Kidney (tissue), 13 donors: ENCODE measurements at regions not wholly inside any gene's neighbourhood (a gene's known extent, or its start where the extent isn't known, plus 50 kb on each side); places are given as distances from the start of the nearest gene placed in this dataset.
A peak's percentile ranks its signal among the peaks of the same experiment; 100 is the strongest.

Source experiments
- DNase-seq, 5 donors: peaks; one replicate each; pipeline ENCODE4 v3.0.0-alpha.2; 2013 to 2020
- FAIRE-seq: peaks from 2 replicates; lab custom pipeline; 2012; peaks lifted over from hg19 to GRCh38; lab: Jason Lieb, UNC
- H3K27ac ChIP-seq, 2 donors: one replicate each; pipeline ENCODE4 v1.7.0; 2013; ENCODE audit warnings: low read depth in 2 of 2, low read length in 2 of 2, inconsistent platforms in 1 of 2
- H3K27me3 ChIP-seq: one replicate; pipeline ENCODE4 v1.7.1; 2013; ENCODE audit warnings: low read length, inconsistent platforms; ENCODE audit not compliant: control insufficient read depth, insufficient read depth
- H3K36me3 ChIP-seq, 3 donors: one replicate each; pipeline versions ENCODE4 v1.7.0 to v1.7.1; 2013; ENCODE audit warnings: low read length in 3 of 3, control low read depth in 1 of 3, inconsistent platforms in 1 of 3; ENCODE audit not compliant: insufficient read depth in 3 of 3, control insufficient read depth in 2 of 3
- H3K4me1 ChIP-seq, 3 donors: one replicate each; pipeline versions ENCODE4 v1.7.0 to v1.7.1; 2013; ENCODE audit warnings: low read length in 3 of 3, inconsistent platforms in 1 of 3, low read depth in 1 of 3; ENCODE audit not compliant: control insufficient read depth in 2 of 3, insufficient read depth in 2 of 3
- H3K4me3 ChIP-seq, 3 donors: one replicate each; pipeline versions ENCODE4 v1.7.0 to v1.8.1; 2013; ENCODE audit warnings: low read length in 3 of 3, control low read depth in 1 of 3, inconsistent platforms in 1 of 3
- H3K9ac ChIP-seq, 3 donors: one replicate each; pipeline versions ENCODE4 v1.7.0 to v1.7.1; 2013; ENCODE audit warnings: low read length in 3 of 3, control low read depth in 1 of 3, inconsistent platforms in 1 of 3
- H3K9me3 ChIP-seq, 3 donors: one replicate each; pipeline versions ENCODE4 v1.7.0 to v1.7.1; 2013; ENCODE audit warnings: low read length in 3 of 3, control low read depth in 1 of 3, inconsistent platforms in 1 of 3; ENCODE audit not compliant: control insufficient read depth in 2 of 3, insufficient read depth in 1 of 3
- intact Hi-C: fragments of 100-400 bp; cut with DNase I; formaldehyde crosslinking; loops from one replicate; pipeline ENCODE4 v1.11.1; 2022
- TF ChIP-seq, protein P1 (sequence below): IDR thresholded peaks from 3 replicates; pipeline ENCODE4 v1.5.1; 2012; ENCODE audit warnings: mild to moderate bottlenecking, moderate library complexity, borderline replicate concordance; ENCODE audit not compliant: insufficient read depth; ENCODE audit errors: extremely low read depth
- donor health status: control.
- donor health status: control.
- donor health status: control.
- donor health status: control.
- donor health status: control.
- donor health status: DM: yes; HTN: yes; CAD: no.
- donor health status: Normal renal cell carcinoma (clear cell type).

DNA sequence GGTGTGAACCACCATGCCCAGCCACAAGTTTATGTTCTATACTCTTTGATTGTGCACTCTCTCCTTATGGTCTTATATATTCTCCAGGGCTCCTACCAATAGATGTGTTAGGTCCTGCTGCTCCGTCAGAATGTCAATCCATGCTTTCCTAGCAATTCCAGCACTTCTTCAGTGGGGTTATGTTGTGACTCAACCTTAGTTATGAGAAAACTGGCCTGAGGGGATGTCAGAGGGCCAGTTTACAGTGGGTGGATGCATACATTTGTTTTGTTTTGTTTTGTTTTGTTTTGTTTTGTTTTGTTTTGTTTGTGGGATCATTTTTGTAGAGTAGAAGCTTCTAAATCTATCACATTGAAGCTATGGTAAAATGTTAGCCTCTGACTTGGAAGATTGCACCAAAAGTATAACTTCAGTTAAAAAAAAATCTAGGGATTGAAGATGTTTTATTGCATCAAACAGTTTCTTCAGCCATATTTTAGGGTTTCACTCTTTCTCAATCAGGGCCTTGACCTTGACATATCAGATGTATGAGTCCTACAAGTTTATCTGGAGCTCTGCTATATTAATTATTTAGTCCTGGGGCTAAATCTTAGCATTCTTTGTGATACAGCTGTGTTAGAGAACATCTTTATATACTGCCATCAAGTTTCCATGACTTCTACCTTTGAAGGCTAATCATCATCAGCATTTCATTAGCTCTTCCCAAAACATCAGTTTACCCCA, 191.6 kb upstream of the CNTN5 start:
- H3K27ac ChIP-seq: no peak overlapping the region
- FAIRE-seq (no peak), DNase-seq (no peak)
- H3K9ac ChIP-seq: no peak overlapping the region
- H3K4me1 ChIP-seq: no peaks in the 10 kb centered on the region
- intact Hi-C loops: no loop called here
- no peaks in the 10 kb centered on the region for H3K9me3 ChIP-seq
- no peaks in the 10 kb centered on the region for H3K27me3 ChIP-seq
- TF ChIP-seq, protein P1, sequence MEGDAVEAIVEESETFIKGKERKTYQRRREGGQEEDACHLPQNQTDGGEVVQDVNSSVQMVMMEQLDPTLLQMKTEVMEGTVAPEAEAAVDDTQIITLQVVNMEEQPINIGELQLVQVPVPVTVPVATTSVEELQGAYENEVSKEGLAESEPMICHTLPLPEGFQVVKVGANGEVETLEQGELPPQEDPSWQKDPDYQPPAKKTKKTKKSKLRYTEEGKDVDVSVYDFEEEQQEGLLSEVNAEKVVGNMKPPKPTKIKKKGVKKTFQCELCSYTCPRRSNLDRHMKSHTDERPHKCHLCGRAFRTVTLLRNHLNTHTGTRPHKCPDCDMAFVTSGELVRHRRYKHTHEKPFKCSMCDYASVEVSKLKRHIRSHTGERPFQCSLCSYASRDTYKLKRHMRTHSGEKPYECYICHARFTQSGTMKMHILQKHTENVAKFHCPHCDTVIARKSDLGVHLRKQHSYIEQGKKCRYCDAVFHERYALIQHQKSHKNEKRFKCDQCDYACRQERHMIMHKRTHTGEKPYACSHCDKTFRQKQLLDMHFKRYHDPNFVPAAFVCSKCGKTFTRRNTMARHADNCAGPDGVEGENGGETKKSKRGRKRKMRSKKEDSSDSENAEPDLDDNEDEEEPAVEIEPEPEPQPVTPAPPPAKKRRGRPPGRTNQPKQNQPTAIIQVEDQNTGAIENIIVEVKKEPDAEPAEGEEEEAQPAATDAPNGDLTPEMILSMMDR: no peak
- no peaks in the 10 kb centered on the region for H3K36me3 ChIP-seq
- no peak overlapping the region for H3K4me3 ChIP-seq

DNA sequence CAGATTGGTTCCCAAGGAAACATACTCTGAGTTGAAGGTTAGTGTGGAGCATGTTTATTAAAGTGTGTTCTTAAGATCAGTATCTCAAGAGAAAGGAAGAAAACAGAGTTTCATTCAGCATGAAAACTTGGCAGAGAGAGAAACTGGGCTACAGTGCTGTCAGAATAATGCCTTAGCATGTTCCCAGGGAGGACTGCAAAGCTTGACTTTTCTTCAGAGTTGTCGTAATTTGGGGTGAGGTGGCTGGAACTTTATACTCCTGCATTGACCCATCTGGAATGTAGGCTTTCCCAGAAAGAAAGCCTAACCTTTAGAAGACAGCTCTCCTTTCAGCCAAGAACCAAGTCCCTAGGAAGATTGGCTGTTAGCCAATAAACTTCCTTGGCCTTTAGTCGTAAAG, 190.8 kb upstream of the CNTN5 start:
- H3K9ac ChIP-seq: no peak overlapping the region

DNA sequence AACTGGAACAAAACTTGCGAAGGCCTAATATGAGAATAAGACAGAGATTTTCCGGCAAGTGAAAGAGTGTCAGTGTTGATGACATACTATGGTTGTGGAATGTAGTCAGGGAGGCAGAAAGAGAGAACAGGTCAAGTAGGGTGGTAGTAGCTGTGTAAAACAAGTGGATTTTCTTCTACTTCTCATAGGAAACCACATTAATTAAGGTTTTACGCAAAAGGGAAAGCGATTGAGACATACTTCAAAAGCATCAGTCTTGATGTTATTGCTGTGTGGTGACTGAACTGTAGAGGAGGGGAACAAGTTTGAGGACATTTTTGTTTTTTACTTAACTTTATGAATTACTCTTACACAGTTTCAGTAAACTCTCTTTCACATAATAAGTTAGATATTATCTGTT, 186.0 kb upstream of the CNTN5 start:
- no peaks in the 10 kb centered on the region for H3K4me1 ChIP-seq
- H3K36me3 ChIP-seq: no peaks in the 10 kb centered on the region
- no peak overlapping the region for H3K27ac ChIP-seq
- no peak overlapping the region for H3K9ac ChIP-seq
- no peaks in the 10 kb centered on the region for H3K9me3 ChIP-seq
- TF ChIP-seq, protein P1: no peak
- intact Hi-C loops: no loop called here
- DNase-seq: peak in 1 of 5 donors; percentile 1
- no peak for FAIRE-seq
- H3K27me3 ChIP-seq: no peaks in the 10 kb centered on the region
- no peak overlapping the region for H3K4me3 ChIP-seq

More for the DNA sequence above, 190.8 kb upstream of the CNTN5 start:
- intact Hi-C loops: no loop called here
- DNase-seq (peak in 1 of 5 donors; percentile 4), FAIRE-seq (no peak)
- no peaks in the 10 kb centered on the region for H3K9me3 ChIP-seq
- H3K27me3 ChIP-seq: no peaks in the 10 kb centered on the region
- no peaks in the 10 kb centered on the region for H3K36me3 ChIP-seq
- no peak overlapping the region for H3K27ac ChIP-seq
- H3K4me1 ChIP-seq: no peaks in the 10 kb centered on the region
- TF ChIP-seq, protein P1: no peak
- no peak overlapping the region for H3K4me3 ChIP-seq

DNA sequence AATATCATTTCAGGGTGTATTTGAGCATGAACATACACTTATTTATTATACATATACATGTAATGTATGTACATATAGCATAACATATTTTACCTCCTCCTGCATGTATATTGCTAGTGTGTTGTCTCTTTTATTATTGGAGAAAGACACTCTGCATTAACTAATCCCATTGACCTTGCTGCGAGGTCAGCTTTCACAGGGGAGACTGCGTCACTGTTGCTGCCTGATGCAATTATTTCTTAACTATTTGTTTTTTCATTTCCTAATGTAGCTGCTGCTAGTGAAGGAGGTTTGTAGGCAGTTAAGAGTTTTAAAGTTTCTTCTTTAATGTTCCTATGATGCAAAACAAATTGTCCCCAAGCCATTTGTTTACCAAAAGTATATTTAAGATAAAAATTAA, 185.4 kb upstream of the CNTN5 start:
- no peak overlapping the region for H3K27ac ChIP-seq
- no peaks in the 10 kb centered on the region for H3K9me3 ChIP-seq
- TF ChIP-seq, protein P1: no peak
- H3K9ac ChIP-seq: no peak overlapping the region
- no peak for FAIRE-seq
- no peaks in the 10 kb centered on the region for H3K4me1 ChIP-seq
- H3K4me3 ChIP-seq: no peak overlapping the region
- intact Hi-C loops: no loop called here
- H3K27me3 ChIP-seq: no peaks in the 10 kb centered on the region
- peak in 1 of 5 donors; percentile 2 for DNase-seq
- no peaks in the 10 kb centered on the region for H3K36me3 ChIP-seq
